GM12865 (cell line): ENCODE measurements at regions not wholly inside any gene's neighbourhood (a gene's known extent, or its start where the extent isn't known, plus 50 kb on each side); places are given as distances from the start of the nearest gene placed in this dataset.

Experiments
- DNase-seq: peaks from one replicate; pipeline ENCODE4 v3.0.0; 2010; ENCODE audit warnings: low read depth
- H3K4me3 ChIP-seq: 2 replicates; pipeline ENCODE4 v1.5.1; 2011; ENCODE audit warnings: mild to moderate bottlenecking, low read depth, low read length, control low read depth
- CTCF ChIP-seq: IDR thresholded peaks from 2 replicates; pipeline ENCODE4 v1.5.1; 2011; ENCODE audit warnings: low read length, control low read depth, low read depth, inconsistent platforms; ENCODE audit not compliant: insufficient read depth; ENCODE audit errors: missing control alignments

GRCh38 chr21:28229814-28230213 lies 762.9 kb downstream of the LTN1 start:
- no peak for DNase-seq
- no peak for TF ChIP-seq CTCF
- no peak overlapping the region for H3K4me3 ChIP-seq

DNA sequence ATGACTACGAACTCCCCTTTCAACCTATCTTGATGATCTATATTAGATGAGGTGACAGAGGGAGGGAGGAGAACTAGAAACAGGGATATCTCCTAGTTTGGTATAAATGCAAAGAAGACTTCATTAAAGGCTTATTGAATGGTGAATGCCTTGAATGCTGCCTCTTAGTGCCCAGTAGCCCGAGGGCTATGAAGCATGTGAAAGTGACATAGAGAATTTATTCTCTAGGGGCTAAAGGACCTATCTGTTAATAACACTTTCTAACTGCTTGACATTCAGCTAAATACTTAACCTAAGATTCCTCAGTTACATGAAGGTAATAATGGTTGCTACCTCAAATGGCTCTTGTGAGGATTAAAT lies 764.1 kb downstream of the LTN1 start:
- no peak for DNase-seq
- no peak for TF ChIP-seq CTCF
- H3K4me3 ChIP-seq, result no peak overlapping the region

DNA sequence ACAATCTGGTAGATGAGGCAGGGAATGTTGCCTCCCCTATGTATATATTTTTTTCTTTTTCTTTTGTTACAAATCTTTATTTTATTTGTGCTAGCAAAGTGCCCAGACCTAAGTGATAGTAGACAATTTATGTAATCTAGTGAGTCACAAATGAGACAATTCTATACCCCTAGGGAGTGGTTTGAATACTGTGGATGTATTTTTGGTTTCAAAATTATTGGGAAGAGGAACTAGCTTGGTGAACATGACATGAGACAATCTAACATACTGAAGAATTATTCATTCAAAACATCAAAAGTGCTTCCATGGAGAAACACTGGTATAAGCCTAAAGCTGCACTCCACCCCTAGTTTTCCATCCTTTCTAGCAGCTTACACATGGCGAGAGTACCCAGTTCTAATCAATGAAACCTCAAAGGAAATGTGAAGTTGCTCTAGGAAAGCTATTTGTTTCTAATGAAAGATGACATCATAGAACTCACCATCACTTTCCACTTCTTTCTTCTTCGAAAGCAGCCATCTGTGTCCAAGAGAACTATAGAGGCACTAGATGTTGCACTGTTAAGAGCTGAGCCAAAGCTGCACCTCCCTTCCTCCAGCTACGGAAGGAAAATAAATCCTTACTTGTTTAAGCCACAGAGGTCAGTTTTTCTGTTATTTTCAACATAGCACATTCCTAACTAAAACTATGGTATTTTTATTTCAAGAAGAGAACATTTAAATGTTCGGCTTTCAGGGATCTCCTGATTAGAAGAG lies 764.6 kb downstream of the LTN1 start:
- TF ChIP-seq CTCF, result no peak
- H3K4me3 ChIP-seq, result no peak overlapping the region
- DNase-seq, result no peak

GRCh38 chr21:28226563-28226962 lies 766.1 kb downstream of the LTN1 start:
- DNase-seq, result no peak
- TF ChIP-seq CTCF, result no peak
- no peak overlapping the region for H3K4me3 ChIP-seq

DNA sequence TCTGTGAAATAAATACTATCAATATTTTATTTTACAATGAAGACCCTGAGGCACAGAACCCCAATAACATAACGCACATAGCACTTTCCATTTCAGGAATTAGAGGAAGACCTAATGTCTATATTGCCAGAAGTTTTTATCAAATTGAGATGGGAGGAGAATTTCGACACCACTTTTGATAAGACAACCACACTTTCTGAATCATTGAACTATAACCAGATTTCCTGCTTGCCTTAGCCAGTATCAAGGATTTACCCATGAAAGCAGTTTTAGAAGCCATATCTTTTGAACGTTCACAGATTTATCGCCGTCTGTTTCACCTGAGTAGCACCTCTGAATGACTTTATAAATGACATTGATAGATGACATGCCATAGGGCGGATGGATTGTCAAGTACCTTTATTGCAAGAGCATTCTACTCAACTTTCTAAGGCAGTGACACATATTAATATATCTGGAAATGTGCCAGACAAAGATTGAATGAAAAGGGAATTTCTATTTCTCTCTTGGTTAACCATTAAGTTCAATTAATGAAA lies 768.4 kb downstream of the LTN1 start:
- no peak overlapping the region for H3K4me3 ChIP-seq
- TF ChIP-seq CTCF, result no peak
- DNase-seq, result no peak

DNA sequence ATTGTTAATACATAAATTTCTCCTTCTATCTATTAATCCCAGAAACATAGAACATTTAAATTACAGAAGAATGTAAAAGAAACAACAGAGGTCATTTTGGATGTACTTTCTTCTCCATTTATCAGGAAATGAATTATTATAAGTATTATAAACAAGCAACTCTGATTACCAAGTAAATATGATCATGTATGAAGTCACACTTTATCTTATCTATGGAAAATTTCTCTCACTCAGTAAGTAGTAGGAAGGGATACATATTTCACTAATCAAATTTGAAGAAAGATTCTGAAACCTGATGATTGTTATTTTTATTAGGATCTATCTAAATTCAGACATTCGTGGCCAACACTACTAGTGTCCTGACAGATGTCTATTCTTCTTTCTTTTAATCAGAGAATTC lies 770.7 kb downstream of the LTN1 start:
- TF ChIP-seq CTCF, result no peak
- DNase-seq, result no peak
- H3K4me3 ChIP-seq, result no peak overlapping the region

GRCh38 chr21:28220680-28221079 lies 772.0 kb downstream of the LTN1 start:
- H3K4me3 ChIP-seq, result no peak overlapping the region
- TF ChIP-seq CTCF, result no peak
- DNase-seq, result no peak
